GM12864 (cell line): ENCODE measurements at regions not wholly inside any gene's neighbourhood (a gene's known extent, or its start where the extent isn't known, plus 50 kb on each side); places are given as distances from the start of the nearest gene placed in this dataset.
"Not testable (repeated sequence)": the region's sequence is repeated elsewhere in the genome, so short reads cannot be mapped to it uniquely, and the experiment has no call there.

Source experiments
- DNase-seq: peaks from one replicate; pipeline ENCODE4 v3.0.0-alpha.2; 2011; ENCODE audit warnings: low read depth
- H3K4me3 ChIP-seq: 2 replicates; pipeline ENCODE4 v1.5.1; 2011; ENCODE audit warnings: mild to moderate bottlenecking, low read depth, low read length, control low read depth
- TF ChIP-seq, protein P1 (sequence below): IDR thresholded peaks from 2 replicates; pipeline ENCODE4 v1.5.1; 2011; ENCODE audit warnings: low read depth, mild to moderate bottlenecking, moderate library complexity, low read length, control low read depth, inconsistent platforms; ENCODE audit errors: missing control alignments

DNA sequence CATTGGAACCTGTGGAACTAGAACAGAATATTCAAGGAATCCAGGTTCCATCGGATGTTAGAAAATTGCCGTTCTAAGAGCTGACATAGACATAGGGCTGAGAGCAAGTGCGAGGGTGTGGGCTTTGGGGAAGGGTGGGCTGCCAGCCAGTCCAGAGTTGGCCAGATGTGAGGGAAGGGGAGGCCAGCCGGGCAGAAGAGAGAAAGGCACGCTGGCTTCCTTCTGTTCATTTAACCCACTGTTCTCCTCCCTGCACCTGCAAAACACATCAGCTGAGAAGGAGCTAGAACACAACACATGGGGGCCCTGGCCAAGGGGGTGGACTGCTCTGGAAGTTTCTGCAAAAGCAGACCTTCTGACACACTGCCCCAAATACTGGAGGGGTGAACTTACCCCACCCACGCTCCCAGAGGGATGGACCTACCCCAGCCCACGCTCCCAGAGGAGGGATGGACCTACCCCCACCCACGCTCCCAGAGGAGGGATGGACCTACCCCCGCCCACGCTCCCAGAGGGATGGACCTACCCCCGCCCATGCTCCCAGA lies 98.0 kb downstream of the SHANK2 start:
- no peak overlapping the region for H3K4me3 ChIP-seq

DNA sequence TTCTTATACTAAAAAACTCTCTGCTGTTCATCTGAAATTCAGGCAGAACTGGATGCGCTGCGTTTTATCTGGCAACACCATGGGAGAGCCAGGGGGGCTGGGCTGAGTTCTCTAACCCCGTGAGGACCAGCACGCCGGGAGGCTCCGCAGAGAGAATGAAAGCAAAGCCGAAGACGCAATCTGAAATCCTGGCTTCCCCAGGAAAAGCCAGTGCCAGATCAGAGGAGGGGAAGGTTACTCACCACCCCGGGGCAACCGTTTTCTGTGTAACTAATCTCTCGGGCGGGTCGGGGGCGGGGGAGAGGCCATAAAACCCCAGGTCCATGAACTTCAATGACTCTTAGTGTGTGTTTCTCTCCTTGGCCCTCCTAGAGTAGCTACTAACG lies 99.4 kb downstream of the SHANK2 start:
- no peak overlapping the region for H3K4me3 ChIP-seq
- TF ChIP-seq, protein P1, sequence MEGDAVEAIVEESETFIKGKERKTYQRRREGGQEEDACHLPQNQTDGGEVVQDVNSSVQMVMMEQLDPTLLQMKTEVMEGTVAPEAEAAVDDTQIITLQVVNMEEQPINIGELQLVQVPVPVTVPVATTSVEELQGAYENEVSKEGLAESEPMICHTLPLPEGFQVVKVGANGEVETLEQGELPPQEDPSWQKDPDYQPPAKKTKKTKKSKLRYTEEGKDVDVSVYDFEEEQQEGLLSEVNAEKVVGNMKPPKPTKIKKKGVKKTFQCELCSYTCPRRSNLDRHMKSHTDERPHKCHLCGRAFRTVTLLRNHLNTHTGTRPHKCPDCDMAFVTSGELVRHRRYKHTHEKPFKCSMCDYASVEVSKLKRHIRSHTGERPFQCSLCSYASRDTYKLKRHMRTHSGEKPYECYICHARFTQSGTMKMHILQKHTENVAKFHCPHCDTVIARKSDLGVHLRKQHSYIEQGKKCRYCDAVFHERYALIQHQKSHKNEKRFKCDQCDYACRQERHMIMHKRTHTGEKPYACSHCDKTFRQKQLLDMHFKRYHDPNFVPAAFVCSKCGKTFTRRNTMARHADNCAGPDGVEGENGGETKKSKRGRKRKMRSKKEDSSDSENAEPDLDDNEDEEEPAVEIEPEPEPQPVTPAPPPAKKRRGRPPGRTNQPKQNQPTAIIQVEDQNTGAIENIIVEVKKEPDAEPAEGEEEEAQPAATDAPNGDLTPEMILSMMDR, result no peak
- DNase-seq, result no peak

More for the DNA sequence above, 98.0 kb downstream of the SHANK2 start:
- TF ChIP-seq, protein P1, result no peak
- DNase-seq, result no peak

DNA sequence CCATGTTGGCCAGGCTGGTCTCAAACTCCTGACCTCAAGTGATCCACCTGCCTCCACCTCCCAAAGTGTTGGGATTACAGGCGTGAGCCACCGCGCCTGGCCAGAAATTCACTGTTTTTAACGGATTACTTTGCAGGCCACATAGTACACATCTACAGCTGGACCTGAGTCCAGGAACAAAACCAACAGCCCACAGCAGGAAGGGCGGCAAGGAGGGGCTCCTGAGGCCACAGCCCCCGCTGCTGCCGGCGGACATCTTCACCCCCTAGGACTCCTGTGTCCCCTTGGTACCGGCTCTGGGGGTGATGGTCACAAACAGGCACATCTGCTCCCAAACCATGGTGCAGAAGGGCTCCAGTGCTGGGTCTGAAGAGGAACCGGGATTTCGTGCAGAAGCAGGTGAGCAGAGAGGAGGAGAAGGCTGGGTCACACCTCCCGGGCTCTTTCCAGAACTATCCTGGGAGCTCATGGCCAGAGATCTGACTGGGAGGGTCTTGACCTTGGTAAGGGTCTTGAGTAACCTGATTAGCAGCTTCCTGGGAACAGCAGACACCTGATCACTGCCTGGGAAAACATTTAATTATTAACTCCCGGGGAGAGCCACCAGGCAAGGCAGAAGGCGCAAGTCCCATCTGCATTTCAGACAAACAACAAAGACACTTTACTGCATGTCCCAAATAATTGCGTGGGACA lies 99.9 kb downstream of the SHANK2 start:
- not testable (repeated sequence) for H3K4me3 ChIP-seq, DNase-seq

DNA sequence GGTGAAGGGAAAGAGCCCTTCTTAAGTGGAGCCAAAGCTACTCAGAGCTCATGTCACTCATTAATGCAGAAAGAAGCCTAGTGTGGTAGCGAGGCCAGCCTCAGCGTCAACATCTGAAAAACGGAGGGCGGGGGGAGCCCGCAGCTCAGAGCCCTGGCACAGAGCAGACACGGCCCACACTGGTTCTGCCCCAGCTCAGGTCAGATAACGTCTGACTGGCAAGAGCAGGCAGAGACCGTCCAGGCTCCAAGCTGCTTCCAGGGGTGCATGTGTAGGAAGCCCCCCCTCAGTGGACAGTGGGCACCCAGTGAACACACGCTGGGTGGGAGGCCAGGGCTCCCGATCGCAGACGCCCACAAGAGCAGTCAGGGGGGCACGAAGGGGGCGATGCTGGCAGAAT lies 100.8 kb downstream of the SHANK2 start:
- TF ChIP-seq, protein P1, result no peak
- DNase-seq, result no peak
- H3K4me3 ChIP-seq, result no peak overlapping the region

DNA sequence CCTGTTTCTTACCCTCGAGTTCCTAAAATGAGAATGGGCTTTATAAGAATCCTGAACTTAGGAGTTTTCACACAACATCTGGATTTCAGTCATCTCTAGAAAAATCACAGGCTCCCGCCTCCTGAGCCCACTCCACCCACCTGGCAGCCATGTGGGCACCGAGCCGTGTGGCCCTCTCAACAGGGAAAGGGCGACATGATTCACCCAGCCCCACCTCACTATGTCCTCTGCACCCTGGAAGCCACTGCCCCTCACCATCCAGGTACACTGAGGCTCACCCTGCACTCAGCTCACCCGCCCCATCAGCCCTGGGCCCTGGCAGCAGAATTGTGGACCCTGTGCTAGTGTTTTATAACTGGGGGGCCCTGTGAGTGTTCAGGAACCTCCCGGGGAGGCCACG lies 101.5 kb downstream of the SHANK2 start:
- TF ChIP-seq, protein P1, result no peak
- no peak overlapping the region for H3K4me3 ChIP-seq
- DNase-seq, result no peak

DNA sequence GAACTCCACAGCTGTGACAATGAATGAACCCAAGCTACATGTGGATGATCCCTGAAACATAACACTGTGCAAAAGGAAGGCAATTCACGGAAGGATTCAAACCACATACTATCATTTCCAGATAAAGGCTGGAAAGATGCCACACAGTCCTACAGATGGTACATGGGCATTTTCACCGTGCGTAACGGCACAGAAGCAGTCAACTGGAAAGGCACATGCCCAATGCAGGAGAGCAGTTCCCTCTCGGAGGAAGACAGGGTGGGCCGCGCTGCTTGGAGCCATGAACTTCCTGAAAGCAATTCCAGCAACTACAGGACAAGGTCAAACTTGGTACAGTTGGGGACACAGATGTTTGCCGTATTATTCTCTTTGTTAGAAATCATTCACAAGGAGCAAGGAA lies 103.7 kb downstream of the SHANK2 start:
- no peak overlapping the region for H3K4me3 ChIP-seq
- TF ChIP-seq, protein P1, result no peak
- DNase-seq, result no peak

DNA sequence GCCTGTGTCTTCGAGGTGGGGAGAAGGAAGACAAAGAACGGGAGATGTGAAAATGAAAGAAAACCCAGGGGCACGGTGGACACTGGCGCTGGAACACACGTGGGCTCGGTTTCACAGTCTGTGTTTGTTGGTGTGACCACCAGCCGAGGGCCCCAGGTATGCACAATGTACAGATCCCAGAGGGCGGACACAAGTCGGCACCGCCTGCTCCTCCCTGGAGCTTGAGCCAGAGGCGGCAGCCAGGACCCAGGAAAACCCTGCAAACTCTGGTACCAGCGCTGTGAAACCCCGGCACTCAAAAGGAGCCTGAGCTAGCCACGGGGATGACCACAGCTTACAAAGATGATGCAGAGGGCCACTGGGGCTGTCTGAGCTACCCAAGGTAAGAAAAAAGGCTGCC lies 105.0 kb downstream of the SHANK2 start:
- no peak for DNase-seq
- H3K4me3 ChIP-seq, result no peak overlapping the region
- TF ChIP-seq, protein P1, result no peak
